ENCODE measurements at regions not wholly inside any gene's neighbourhood (a gene's known extent, or its start where the extent isn't known, plus 50 kb on each side); places are given as distances from the start of the nearest gene placed in this dataset.

GRCh38 chrX:38989076-38989475 lies 187.8 kb downstream of the MID1IP1 start:
- Histone ChIP-seq H3K36me3 (replicated peaks in 1 of 2; ENCODE audit: control insufficient read depth in 1 of 2, insufficient read depth in 2 of 2, low read length in 1 of 2) (no peaks in the 10 kb centered on the region), H3K27me3 (ENCODE audit: insufficient read depth) (no peaks in the 10 kb centered on the region), H4K20me1 (ENCODE audit: insufficient read depth) (no peaks in the 10 kb centered on the region), H3K9me2 (no peaks in the 10 kb centered on the region), H3K4me1 (ENCODE audit: control insufficient read depth in 1 of 2, insufficient read depth in 2 of 2, low read depth in 1 of 2, low read length in 1 of 2) (no peaks in the 10 kb centered on the region; a peak in 1 of 4 replicates), H3K27ac (ENCODE audit: low read depth in 2 of 2, low read length in 1 of 2) (no peak overlapping the region), H3K4me2 (no peak overlapping the region), H3K4me3 (ENCODE audit: low read depth in 2 of 2, low read length in 1 of 2) (no peak overlapping the region), H3K79me2 (ENCODE audit: insufficient read depth) (no peaks in the 10 kb centered on the region), H3K9ac (no peak overlapping the region), H3K9me3 (no peaks in the 10 kb centered on the region), H2AFZ (ENCODE audit: low read depth) (no peak overlapping the region), H3F3A (replicated peaks; ENCODE audit: insufficient read depth) (no peaks in the 10 kb centered on the region)
- ChIA-PET POLR2A (no interaction called here), CTCF (no interaction called here)
- WGBS (ENCODE audit: low lambda C conversion rate) = 5% methylated on average over 1 of the region's 1 CpG
- TF ChIP-seq GABPA (IDR thresholded peaks at IDR 0.05; ENCODE audit: low read depth) (no peak), NFIC (IDR thresholded peaks at IDR 0.05; ENCODE audit: borderline replicate concordance) (no peak), NRF1 (IDR thresholded peaks at IDR 0.05; ENCODE audit: low read depth, low read length) (no peak), CHD2 (IDR thresholded peaks at IDR 0.05; ENCODE audit: low read length, partially characterized antibody) (no peak), TEAD4 (IDR thresholded peaks at IDR 0.05; ENCODE audit: borderline replicate concordance, insufficient read depth) (no peak), IRF3 (IDR thresholded peaks at IDR 0.05; ENCODE audit: low read depth, low read length) (no peak), RAD21 (IDR thresholded peaks at IDR 0.05; ENCODE audit: low read length) (no peak), PBX3 (IDR thresholded peaks at IDR 0.05) (no peak), USF2 (IDR thresholded peaks at IDR 0.05; ENCODE audit: borderline replicate concordance, low read depth, low read length) (no peak), SMC3 (IDR thresholded peaks at IDR 0.05; ENCODE audit: low read depth, low read length) (no peak), GATA2 (CRISPR knock-in tag; IDR thresholded peaks at IDR 0.05) (no peak), JUND (IDR thresholded peaks at IDR 0.05) (no peak), ELF1 (IDR thresholded peaks at IDR 0.05) (no peak), REST (IDR thresholded peaks at IDR 0.05; ENCODE audit: low read depth, low read length) (no peak), MAX (IDR thresholded peaks at IDR 0.05; ENCODE audit: low read depth) (no peak)
- DNase-seq = no peak
